ENCODE measurements at regions not wholly inside any gene's neighbourhood (a gene's known extent, or its start where the extent isn't known, plus 50 kb on each side); places are given as distances from the start of the nearest gene placed in this dataset.
"Not testable (repeated sequence)": the region's sequence is repeated elsewhere in the genome, so short reads cannot be mapped to it uniquely, and the experiment has no call there.

DNA sequence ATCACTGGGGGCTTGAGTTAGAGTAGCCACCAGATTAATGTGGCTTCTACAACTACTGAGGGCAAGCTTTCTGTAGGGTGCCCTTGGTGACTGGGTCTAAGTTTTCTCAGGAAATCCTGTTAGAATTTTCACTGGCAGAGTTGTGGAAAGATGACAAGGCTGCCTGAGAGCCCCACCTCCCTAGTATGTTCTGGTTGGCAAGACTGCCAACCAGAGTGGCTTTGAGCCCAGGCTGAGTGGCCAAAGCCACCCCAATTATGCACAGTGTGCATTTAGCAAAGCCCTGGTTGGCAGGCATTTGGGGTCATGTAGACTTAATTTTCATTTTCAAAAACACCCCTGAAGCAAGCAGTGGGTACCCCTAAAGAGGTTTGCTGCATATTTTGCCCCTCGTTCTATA, 136.7 kb upstream of the HAPLN1 start:
- Mint-ChIP-seq H3K36me3 (ENCODE audit: low read depth) (no peaks in the 10 kb centered on the region), H3K4me3 (no peak overlapping the region)
- whole genome bisulfite sequencing, 2 experiments (ENCODE audit: insufficient coverage in 1 of 2, insufficient read length in 1 of 2), result 89 to 100% methylated on average over 1 of the region's 1 CpG

DNA sequence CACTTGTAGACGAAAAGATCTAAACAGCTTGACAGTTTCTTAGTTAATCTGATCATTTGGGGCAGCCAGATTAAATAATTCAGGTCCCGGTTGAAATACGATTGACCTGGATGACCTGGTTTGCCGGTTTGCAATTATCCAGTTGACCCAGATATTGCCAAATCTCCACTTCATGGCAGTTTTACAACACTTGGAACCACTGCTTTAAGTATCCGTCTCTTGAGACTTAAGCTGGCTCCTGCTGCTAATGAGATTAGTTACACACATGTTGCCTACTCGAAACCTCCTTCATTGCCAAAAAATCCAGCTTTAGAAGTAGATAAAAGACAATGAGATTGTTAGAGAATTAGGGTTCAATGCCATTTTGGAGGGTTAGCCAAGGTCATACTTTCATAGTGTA, 136.2 kb upstream of the HAPLN1 start:
- Histone ChIP-seq H3K27me3 (ENCODE audit: control insufficient read depth, insufficient read depth, low read length, poor library complexity, severe bottlenecking) (peaks cover 7% of the 10 kb centered on the region), H3K9ac (ENCODE audit: extremely low read depth, low read length, poor library complexity, severe bottlenecking) (no peak overlapping the region), H3K27ac (ENCODE audit: low read depth, low read length) (no peak overlapping the region), H3K4me1 (ENCODE audit: control insufficient read depth, insufficient read depth, low read length) (no peaks in the 10 kb centered on the region), H3K9me3 (ENCODE audit: control insufficient read depth, low read length) (no peaks in the 10 kb centered on the region), H3K4me3 (ENCODE audit: low read length) (no peak overlapping the region), H3K36me3 (ENCODE audit: control insufficient read depth, insufficient read depth, low read length) (no peaks in the 10 kb centered on the region)
- Mint-ChIP-seq H3K4me1 (peaks cover 13% of the 10 kb centered on the region), H3K9me3 (no peaks in the 10 kb centered on the region), H3K27me3 (ENCODE audit: insufficient read depth) (peaks cover 4% of the 10 kb centered on the region), H3K36me3 (ENCODE audit: low read depth) (no peaks in the 10 kb centered on the region), H3K4me3 (no peak overlapping the region), H3K27ac (no peak overlapping the region)
- 84 to 98% methylated on average over 4 to 6 of the region's 6 CpGs for WGBS, 2 experiments (ENCODE audit: insufficient coverage in 1 of 2, insufficient read length in 1 of 2)
- DNase-seq, result no peak
- TF ChIP-seq, protein P1, sequence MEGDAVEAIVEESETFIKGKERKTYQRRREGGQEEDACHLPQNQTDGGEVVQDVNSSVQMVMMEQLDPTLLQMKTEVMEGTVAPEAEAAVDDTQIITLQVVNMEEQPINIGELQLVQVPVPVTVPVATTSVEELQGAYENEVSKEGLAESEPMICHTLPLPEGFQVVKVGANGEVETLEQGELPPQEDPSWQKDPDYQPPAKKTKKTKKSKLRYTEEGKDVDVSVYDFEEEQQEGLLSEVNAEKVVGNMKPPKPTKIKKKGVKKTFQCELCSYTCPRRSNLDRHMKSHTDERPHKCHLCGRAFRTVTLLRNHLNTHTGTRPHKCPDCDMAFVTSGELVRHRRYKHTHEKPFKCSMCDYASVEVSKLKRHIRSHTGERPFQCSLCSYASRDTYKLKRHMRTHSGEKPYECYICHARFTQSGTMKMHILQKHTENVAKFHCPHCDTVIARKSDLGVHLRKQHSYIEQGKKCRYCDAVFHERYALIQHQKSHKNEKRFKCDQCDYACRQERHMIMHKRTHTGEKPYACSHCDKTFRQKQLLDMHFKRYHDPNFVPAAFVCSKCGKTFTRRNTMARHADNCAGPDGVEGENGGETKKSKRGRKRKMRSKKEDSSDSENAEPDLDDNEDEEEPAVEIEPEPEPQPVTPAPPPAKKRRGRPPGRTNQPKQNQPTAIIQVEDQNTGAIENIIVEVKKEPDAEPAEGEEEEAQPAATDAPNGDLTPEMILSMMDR (conservative IDR thresholded peaks at IDR 0.05), result no peak

More for the DNA sequence above, 136.7 kb upstream of the HAPLN1 start:
- Histone ChIP-seq H3K27me3 (ENCODE audit: control insufficient read depth, insufficient read depth, low read length, poor library complexity, severe bottlenecking) (peaks cover 7% of the 10 kb centered on the region), H3K9me3 (ENCODE audit: control insufficient read depth, low read length) (no peaks in the 10 kb centered on the region), H3K36me3 (ENCODE audit: control insufficient read depth, insufficient read depth, low read length) (no peaks in the 10 kb centered on the region), H3K9ac (ENCODE audit: extremely low read depth, low read length, poor library complexity, severe bottlenecking) (no peak overlapping the region), H3K4me3 (ENCODE audit: low read length) (no peak overlapping the region), H3K4me1 (ENCODE audit: control insufficient read depth, insufficient read depth, low read length) (no peaks in the 10 kb centered on the region), H3K27ac (ENCODE audit: low read depth, low read length) (no peak overlapping the region)
- H3K27me3 Mint-ChIP-seq (ENCODE audit: insufficient read depth), result peaks cover 4% of the 10 kb centered on the region
- H3K27ac Mint-ChIP-seq, result no peak overlapping the region
- TF ChIP-seq, protein P1 (conservative IDR thresholded peaks at IDR 0.05), result no peak
- no peaks in the 10 kb centered on the region for H3K9me3 Mint-ChIP-seq
- peaks cover 10% of the 10 kb centered on the region for H3K4me1 Mint-ChIP-seq
- DNase-seq, result no peak

DNA sequence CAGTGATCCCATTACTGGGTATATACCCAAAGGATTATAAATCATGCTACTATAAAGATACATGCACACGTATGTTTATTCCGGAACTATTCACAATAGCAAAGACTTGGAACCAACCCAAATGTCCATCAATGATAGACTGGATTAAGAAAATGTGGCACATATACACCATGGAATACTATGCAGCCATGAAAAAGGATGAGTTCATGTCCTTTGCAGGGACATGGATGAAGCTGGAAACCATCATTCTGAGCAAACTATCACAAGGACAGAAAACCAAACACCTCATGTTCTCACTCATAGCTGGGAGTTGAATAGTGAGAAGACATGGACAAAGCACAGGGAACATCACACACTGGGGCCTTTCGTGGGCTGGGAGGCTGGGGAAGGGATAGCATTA, 129.8 kb upstream of the HAPLN1 start:
- H3K9me3 Mint-ChIP-seq; H3K9me3 ChIP-seq (ENCODE audit: control insufficient read depth, low read length); H3K9ac ChIP-seq (ENCODE audit: extremely low read depth, low read length, poor library complexity, severe bottlenecking); H3K27ac ChIP-seq (ENCODE audit: low read depth, low read length); H3K36me3 ChIP-seq (ENCODE audit: control insufficient read depth, insufficient read depth, low read length); H3K4me1 ChIP-seq (ENCODE audit: control insufficient read depth, insufficient read depth, low read length); H3K27ac Mint-ChIP-seq; H3K4me1 Mint-ChIP-seq; H3K27me3 ChIP-seq (ENCODE audit: control insufficient read depth, insufficient read depth, low read length, poor library complexity, severe bottlenecking); H3K4me3 Mint-ChIP-seq; H3K27me3 Mint-ChIP-seq (ENCODE audit: insufficient read depth); H3K4me3 ChIP-seq (ENCODE audit: low read length); DNase-seq; H3K36me3 Mint-ChIP-seq (ENCODE audit: low read depth): not testable (repeated sequence)
- WGBS, 2 experiments (ENCODE audit: insufficient coverage in 1 of 2, insufficient read length in 1 of 2), result 80 to 94% methylated on average over 1 to 3 of the region's 3 CpGs

DNA sequence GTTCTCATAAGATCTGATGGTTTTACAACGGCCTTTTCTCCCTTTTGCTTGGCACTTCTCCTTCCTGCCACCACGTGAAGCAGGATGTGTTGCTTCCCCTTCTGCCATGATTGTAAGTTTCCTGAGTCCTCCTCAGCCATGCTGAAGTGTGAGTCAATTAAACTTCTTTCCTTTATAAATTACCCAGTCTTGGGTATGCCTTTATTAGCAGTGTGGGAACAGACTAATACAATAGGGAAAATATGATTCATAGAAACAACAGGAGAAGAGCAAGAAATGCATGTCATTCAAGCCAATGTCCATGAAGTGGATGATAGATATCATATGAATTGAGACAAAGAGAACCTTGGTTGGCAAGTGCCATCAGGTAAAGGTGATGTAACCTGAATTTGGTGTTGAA, 128.3 kb upstream of the HAPLN1 start:
- 98% methylated on average over 2 of the region's 2 CpGs; no CpG with 5 or more reads in 1 of the 2 experiments for WGBS, 2 experiments (ENCODE audit: insufficient coverage in 1 of 2, insufficient read length in 1 of 2)

More for the DNA sequence above, 128.3 kb upstream of the HAPLN1 start:
- Histone ChIP-seq H3K27me3 (ENCODE audit: control insufficient read depth, insufficient read depth, low read length, poor library complexity, severe bottlenecking) (no peaks in the 10 kb centered on the region), H3K9me3 (ENCODE audit: control insufficient read depth, low read length) (no peaks in the 10 kb centered on the region), H3K4me1 (ENCODE audit: control insufficient read depth, insufficient read depth, low read length) (no peaks in the 10 kb centered on the region), H3K9ac (ENCODE audit: extremely low read depth, low read length, poor library complexity, severe bottlenecking) (no peak overlapping the region), H3K27ac (ENCODE audit: low read depth, low read length) (no peak overlapping the region), H3K4me3 (ENCODE audit: low read length) (no peak overlapping the region), H3K36me3 (ENCODE audit: control insufficient read depth, insufficient read depth, low read length) (no peaks in the 10 kb centered on the region)
- TF ChIP-seq, protein P1 (conservative IDR thresholded peaks at IDR 0.05), result no peak
- Mint-ChIP-seq H3K4me1 (peaks cover 3% of the 10 kb centered on the region), H3K4me3 (no peak overlapping the region), H3K27ac (no peak overlapping the region), H3K9me3 (no peaks in the 10 kb centered on the region), H3K27me3 (ENCODE audit: insufficient read depth) (no peaks in the 10 kb centered on the region), H3K36me3 (ENCODE audit: low read depth) (no peaks in the 10 kb centered on the region)
- DNase-seq, result no peak

All from endodermal cell (in vitro differentiated cells).